ENCODE measurements at regions not wholly inside any gene's neighbourhood (a gene's known extent, or its start where the extent isn't known, plus 50 kb on each side); places are given as distances from the start of the nearest gene placed in this dataset.
A peak's percentile ranks its signal among the peaks of the same experiment; 100 is the strongest.
"Not testable (repeated sequence)": the region's sequence is repeated elsewhere in the genome, so short reads cannot be mapped to it uniquely, and the experiment has no call there.

- Histone ChIP-seq H3K36me3 (ENCODE audit: control insufficient read depth, low read depth, low read length) (no peaks in the 10 kb centered on the region), H3K9ac (ENCODE audit: low read length) (no peak overlapping the region), H3K4me3 (ENCODE audit: low read length) (peak overlapping the region; percentile 22), H3K27ac (ENCODE audit: low read length) (peak overlapping the region; percentile 70), H3K4me1 (ENCODE audit: control insufficient read depth, low read depth, low read length) (peaks cover 20% of the 10 kb centered on the region), H3K9me3 (ENCODE audit: control insufficient read depth, low read depth, low read length) (peaks cover 4% of the 10 kb centered on the region), H3K27me3 (ENCODE audit: control insufficient read depth, insufficient read depth, low read length) (no peaks in the 10 kb centered on the region)
Observed at GRCh38 chr13:60261432-60262351, 98.0 kb upstream of the DIAPH3 start.

GRCh38 chr13:60265566-60265965 is 101.8 kb upstream of the DIAPH3 start:
- Histone ChIP-seq H3K4me3 (ENCODE audit: low read length) (no peak overlapping the region), H3K27ac (ENCODE audit: low read length) (no peak overlapping the region), H3K9ac (ENCODE audit: low read length) (no peak overlapping the region), H3K27me3 (ENCODE audit: control insufficient read depth, insufficient read depth, low read length) (no peaks in the 10 kb centered on the region), H3K9me3 (ENCODE audit: control insufficient read depth, low read depth, low read length) (no peaks in the 10 kb centered on the region), H3K4me1 (ENCODE audit: control insufficient read depth, low read depth, low read length) (peaks cover 18% of the 10 kb centered on the region), H3K36me3 (ENCODE audit: control insufficient read depth, low read depth, low read length) (no peaks in the 10 kb centered on the region)

GRCh38 chr13:60267498-60268202 is 103.9 kb upstream of the DIAPH3 start:
- Histone ChIP-seq H3K9me3 (ENCODE audit: control insufficient read depth, low read depth, low read length) (no peaks in the 10 kb centered on the region), H3K4me1 (ENCODE audit: control insufficient read depth, low read depth, low read length) (peaks cover 7% of the 10 kb centered on the region), H3K36me3 (ENCODE audit: control insufficient read depth, low read depth, low read length) (no peaks in the 10 kb centered on the region), H3K4me3 (ENCODE audit: low read length) (peak overlapping the region; percentile 73), H3K27me3 (ENCODE audit: control insufficient read depth, insufficient read depth, low read length) (no peaks in the 10 kb centered on the region), H3K9ac (ENCODE audit: low read length) (peak overlapping the region; percentile 63), H3K27ac (ENCODE audit: low read length) (no peak overlapping the region)

GRCh38 chr13:60268203-60268555 is 104.5 kb upstream of the DIAPH3 start:
- H3K27ac ChIP-seq (ENCODE audit: low read length) = no peak overlapping the region
- no peaks in the 10 kb centered on the region for H3K9me3 ChIP-seq (ENCODE audit: control insufficient read depth, low read depth, low read length)
- H3K4me1 ChIP-seq (ENCODE audit: control insufficient read depth, low read depth, low read length) = peaks cover 7% of the 10 kb centered on the region
- peak overlapping the region; percentile 73 for H3K4me3 ChIP-seq (ENCODE audit: low read length)
- H3K9ac ChIP-seq (ENCODE audit: low read length) = no peak overlapping the region
- H3K36me3 ChIP-seq (ENCODE audit: control insufficient read depth, low read depth, low read length) = no peaks in the 10 kb centered on the region
- no peaks in the 10 kb centered on the region for H3K27me3 ChIP-seq (ENCODE audit: control insufficient read depth, insufficient read depth, low read length)

- Histone ChIP-seq H3K4me3 (ENCODE audit: low read length) (no peak overlapping the region), H3K4me1 (ENCODE audit: control insufficient read depth, low read depth, low read length) (peaks cover 7% of the 10 kb centered on the region), H3K27ac (ENCODE audit: low read length) (no peak overlapping the region), H3K27me3 (ENCODE audit: control insufficient read depth, insufficient read depth, low read length) (no peaks in the 10 kb centered on the region), H3K9ac (ENCODE audit: low read length) (no peak overlapping the region), H3K9me3 (ENCODE audit: control insufficient read depth, low read depth, low read length) (no peaks in the 10 kb centered on the region), H3K36me3 (ENCODE audit: control insufficient read depth, low read depth, low read length) (no peaks in the 10 kb centered on the region)
Observed at GRCh38 chr13:60273971-60274527, 110.3 kb upstream of the DIAPH3 start.

- Histone ChIP-seq H3K36me3 (ENCODE audit: control insufficient read depth, low read depth, low read length) (no peaks in the 10 kb centered on the region), H3K27me3 (ENCODE audit: control insufficient read depth, insufficient read depth, low read length) (no peaks in the 10 kb centered on the region), H3K9me3 (ENCODE audit: control insufficient read depth, low read depth, low read length) (no peaks in the 10 kb centered on the region), H3K4me1 (ENCODE audit: control insufficient read depth, low read depth, low read length) (peaks cover 7% of the 10 kb centered on the region), H3K9ac (ENCODE audit: low read length) (no peak overlapping the region), H3K27ac (ENCODE audit: low read length) (no peak overlapping the region), H3K4me3 (ENCODE audit: low read length) (no peak overlapping the region)
Observed at GRCh38 chr13:60274655-60275054, 110.9 kb upstream of the DIAPH3 start.

GRCh38 chr13:60275208-60275607 is 111.5 kb upstream of the DIAPH3 start:
- H3K4me3 ChIP-seq (ENCODE audit: low read length) = no peak overlapping the region
- no peak overlapping the region for H3K27ac ChIP-seq (ENCODE audit: low read length)

GRCh38 chr13:60280524-60280923 is 116.5 kb upstream of the TDRD3 start:
- not testable (repeated sequence) for H3K9me3 ChIP-seq (ENCODE audit: control insufficient read depth, low read depth, low read length); H3K9ac ChIP-seq (ENCODE audit: low read length); H3K4me1 ChIP-seq (ENCODE audit: control insufficient read depth, low read depth, low read length); H3K4me3 ChIP-seq (ENCODE audit: low read length); H3K36me3 ChIP-seq (ENCODE audit: control insufficient read depth, low read depth, low read length); H3K27me3 ChIP-seq (ENCODE audit: control insufficient read depth, insufficient read depth, low read length); H3K27ac ChIP-seq (ENCODE audit: low read length)

More at GRCh38 chr13:60275208-60275607, 111.5 kb upstream of the DIAPH3 start:
- Histone ChIP-seq H3K9ac (ENCODE audit: low read length) (no peak overlapping the region), H3K4me1 (ENCODE audit: control insufficient read depth, low read depth, low read length) (peaks cover 4% of the 10 kb centered on the region), H3K36me3 (ENCODE audit: control insufficient read depth, low read depth, low read length) (no peaks in the 10 kb centered on the region), H3K27me3 (ENCODE audit: control insufficient read depth, insufficient read depth, low read length) (no peaks in the 10 kb centered on the region), H3K9me3 (ENCODE audit: control insufficient read depth, low read depth, low read length) (no peaks in the 10 kb centered on the region)

- Histone ChIP-seq H3K9ac (ENCODE audit: low read length) (no peak overlapping the region), H3K9me3 (ENCODE audit: control insufficient read depth, low read depth, low read length) (no peaks in the 10 kb centered on the region), H3K4me1 (ENCODE audit: control insufficient read depth, low read depth, low read length) (peaks cover 9% of the 10 kb centered on the region), H3K4me3 (ENCODE audit: low read length) (no peak overlapping the region), H3K27me3 (ENCODE audit: control insufficient read depth, insufficient read depth, low read length) (no peaks in the 10 kb centered on the region), H3K36me3 (ENCODE audit: control insufficient read depth, low read depth, low read length) (no peaks in the 10 kb centered on the region), H3K27ac (ENCODE audit: low read length) (no peak overlapping the region)
Observed at GRCh38 chr13:60282186-60282585, 114.8 kb upstream of the TDRD3 start.

- H3K4me1 ChIP-seq (ENCODE audit: control insufficient read depth, low read depth, low read length) = peaks cover 9% of the 10 kb centered on the region
- H3K9ac ChIP-seq (ENCODE audit: low read length) = no peak overlapping the region
- no peaks in the 10 kb centered on the region for H3K9me3 ChIP-seq (ENCODE audit: control insufficient read depth, low read depth, low read length)
- no peak overlapping the region for H3K4me3 ChIP-seq (ENCODE audit: low read length)
- no peaks in the 10 kb centered on the region for H3K36me3 ChIP-seq (ENCODE audit: control insufficient read depth, low read depth, low read length)
- no peak overlapping the region for H3K27ac ChIP-seq (ENCODE audit: low read length)
- no peaks in the 10 kb centered on the region for H3K27me3 ChIP-seq (ENCODE audit: control insufficient read depth, insufficient read depth, low read length)
Observed at GRCh38 chr13:60282708-60283107, 114.3 kb upstream of the TDRD3 start.

- no peaks in the 10 kb centered on the region for H3K9me3 ChIP-seq (ENCODE audit: control insufficient read depth, low read depth, low read length)
- no peak overlapping the region for H3K4me3 ChIP-seq (ENCODE audit: low read length)
- H3K36me3 ChIP-seq (ENCODE audit: control insufficient read depth, low read depth, low read length) = no peaks in the 10 kb centered on the region
- H3K27me3 ChIP-seq (ENCODE audit: control insufficient read depth, insufficient read depth, low read length) = no peaks in the 10 kb centered on the region
- no peak overlapping the region for H3K9ac ChIP-seq (ENCODE audit: low read length)
- no peak overlapping the region for H3K27ac ChIP-seq (ENCODE audit: low read length)
- H3K4me1 ChIP-seq (ENCODE audit: control insufficient read depth, low read depth, low read length) = peaks cover 9% of the 10 kb centered on the region
Observed at GRCh38 chr13:60286707-60287106, 110.3 kb upstream of the TDRD3 start.
